Breast epithelium (tissue), 3 donors: ENCODE measurements at regions not wholly inside any gene's neighbourhood (a gene's known extent, or its start where the extent isn't known, plus 50 kb on each side); places are given as distances from the start of the nearest gene placed in this dataset.
"Not testable (repeated sequence)": the region's sequence is repeated elsewhere in the genome, so short reads cannot be mapped to it uniquely, and the experiment has no call there.

Source experiments
- POLR2A ChIP-seq: fragments of 450-650 bp; IDR thresholded peaks from one replicate; pipeline ENCODE4 v1.6.1; 2016; ENCODE audit warnings: antibody characterized with exemption, mild to moderate bottlenecking, moderate library complexity
- POLR2AphosphoS5 ChIP-seq, 3 donors: sonication (generic); formaldehyde crosslinking; IDR thresholded peaks; one replicate each; pipeline ENCODE4 v1.6.1; 2017; ENCODE audit warnings: antibody characterized with exemption in 3 of 3
- TF ChIP-seq, protein P1 (sequence below), 3 donors: fragments of 450-650 bp; IDR thresholded peaks; one replicate each; pipeline ENCODE4 v1.5.1; 2016 to 2017; ENCODE audit warnings: antibody characterized with exemption in 3 of 3, mild to moderate bottlenecking in 3 of 3, moderate library complexity in 3 of 3

GRCh38 chr4:84298719-84299254 lies 200.3 kb downstream of the NKX6-1 start:
- not testable (repeated sequence) for TF ChIP-seq POLR2A; POLR2AphosphoS5 (IDR thresholded peaks at IDR 0.05)
- TF ChIP-seq, protein P1, sequence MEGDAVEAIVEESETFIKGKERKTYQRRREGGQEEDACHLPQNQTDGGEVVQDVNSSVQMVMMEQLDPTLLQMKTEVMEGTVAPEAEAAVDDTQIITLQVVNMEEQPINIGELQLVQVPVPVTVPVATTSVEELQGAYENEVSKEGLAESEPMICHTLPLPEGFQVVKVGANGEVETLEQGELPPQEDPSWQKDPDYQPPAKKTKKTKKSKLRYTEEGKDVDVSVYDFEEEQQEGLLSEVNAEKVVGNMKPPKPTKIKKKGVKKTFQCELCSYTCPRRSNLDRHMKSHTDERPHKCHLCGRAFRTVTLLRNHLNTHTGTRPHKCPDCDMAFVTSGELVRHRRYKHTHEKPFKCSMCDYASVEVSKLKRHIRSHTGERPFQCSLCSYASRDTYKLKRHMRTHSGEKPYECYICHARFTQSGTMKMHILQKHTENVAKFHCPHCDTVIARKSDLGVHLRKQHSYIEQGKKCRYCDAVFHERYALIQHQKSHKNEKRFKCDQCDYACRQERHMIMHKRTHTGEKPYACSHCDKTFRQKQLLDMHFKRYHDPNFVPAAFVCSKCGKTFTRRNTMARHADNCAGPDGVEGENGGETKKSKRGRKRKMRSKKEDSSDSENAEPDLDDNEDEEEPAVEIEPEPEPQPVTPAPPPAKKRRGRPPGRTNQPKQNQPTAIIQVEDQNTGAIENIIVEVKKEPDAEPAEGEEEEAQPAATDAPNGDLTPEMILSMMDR (IDR thresholded peaks at IDR 0.05) = not testable (repeated sequence)
